ENCODE measurements at regions not wholly inside any gene's neighbourhood (a gene's known extent, or its start where the extent isn't known, plus 50 kb on each side); places are given as distances from the start of the nearest gene placed in this dataset.
"Not testable (repeated sequence)": the region's sequence is repeated elsewhere in the genome, so short reads cannot be mapped to it uniquely, and the experiment has no call there.

DNA sequence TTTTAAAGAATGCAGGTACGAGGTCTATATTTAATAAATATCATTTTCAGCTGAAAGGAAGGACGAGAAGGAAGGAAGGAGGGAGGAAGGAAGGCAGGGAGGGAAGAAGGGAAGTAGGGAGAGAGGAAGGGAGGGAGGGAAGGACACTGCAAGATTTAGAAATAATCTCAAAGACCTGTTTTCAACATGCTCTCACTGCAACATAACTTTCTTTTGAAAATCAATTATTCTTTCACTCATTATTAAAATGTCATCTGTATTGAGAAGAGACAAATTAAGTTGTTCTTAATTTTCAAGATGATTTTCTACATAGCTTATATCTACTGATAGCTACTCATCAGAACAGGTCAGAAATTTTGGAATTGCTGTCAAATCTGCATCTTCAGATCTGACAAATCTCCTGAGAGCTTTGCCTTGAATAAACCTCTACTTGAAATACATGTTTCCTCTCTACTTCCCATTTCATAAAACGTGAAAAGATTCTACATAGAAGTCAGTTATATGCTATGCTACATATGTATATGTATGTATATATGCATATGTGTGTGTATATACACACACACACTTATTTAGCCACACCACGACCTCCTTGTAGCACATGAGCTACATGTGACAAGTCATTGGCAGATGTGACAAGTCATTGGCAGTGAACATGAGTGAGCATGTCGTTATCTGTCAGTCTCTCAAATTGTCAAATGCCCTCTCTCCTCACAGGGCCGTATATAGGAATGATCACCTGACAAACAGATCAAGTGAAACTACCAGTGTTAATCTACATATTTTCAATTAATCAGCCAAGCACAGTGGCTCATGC is 241.6 kb downstream of the LY86 start:
- no peak for DNase-seq
- Histone ChIP-seq H3K27me3 (no peaks in the 10 kb centered on the region), H3K36me3 (no peaks in the 10 kb centered on the region), H3K4me3 (no peak overlapping the region), H3K4me1 (peaks cover 0 to 17% (median 4%) of the 10 kb centered on the region in 4 donors), H3K27ac (no peak overlapping the region), H3K9me3 (no peaks in the 10 kb centered on the region)
- no peak for TF ChIP-seq POLR2A (IDR thresholded peaks at IDR 0.05)
- TF ChIP-seq, protein P1, sequence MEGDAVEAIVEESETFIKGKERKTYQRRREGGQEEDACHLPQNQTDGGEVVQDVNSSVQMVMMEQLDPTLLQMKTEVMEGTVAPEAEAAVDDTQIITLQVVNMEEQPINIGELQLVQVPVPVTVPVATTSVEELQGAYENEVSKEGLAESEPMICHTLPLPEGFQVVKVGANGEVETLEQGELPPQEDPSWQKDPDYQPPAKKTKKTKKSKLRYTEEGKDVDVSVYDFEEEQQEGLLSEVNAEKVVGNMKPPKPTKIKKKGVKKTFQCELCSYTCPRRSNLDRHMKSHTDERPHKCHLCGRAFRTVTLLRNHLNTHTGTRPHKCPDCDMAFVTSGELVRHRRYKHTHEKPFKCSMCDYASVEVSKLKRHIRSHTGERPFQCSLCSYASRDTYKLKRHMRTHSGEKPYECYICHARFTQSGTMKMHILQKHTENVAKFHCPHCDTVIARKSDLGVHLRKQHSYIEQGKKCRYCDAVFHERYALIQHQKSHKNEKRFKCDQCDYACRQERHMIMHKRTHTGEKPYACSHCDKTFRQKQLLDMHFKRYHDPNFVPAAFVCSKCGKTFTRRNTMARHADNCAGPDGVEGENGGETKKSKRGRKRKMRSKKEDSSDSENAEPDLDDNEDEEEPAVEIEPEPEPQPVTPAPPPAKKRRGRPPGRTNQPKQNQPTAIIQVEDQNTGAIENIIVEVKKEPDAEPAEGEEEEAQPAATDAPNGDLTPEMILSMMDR (IDR thresholded peaks at IDR 0.05) = no peak

DNA sequence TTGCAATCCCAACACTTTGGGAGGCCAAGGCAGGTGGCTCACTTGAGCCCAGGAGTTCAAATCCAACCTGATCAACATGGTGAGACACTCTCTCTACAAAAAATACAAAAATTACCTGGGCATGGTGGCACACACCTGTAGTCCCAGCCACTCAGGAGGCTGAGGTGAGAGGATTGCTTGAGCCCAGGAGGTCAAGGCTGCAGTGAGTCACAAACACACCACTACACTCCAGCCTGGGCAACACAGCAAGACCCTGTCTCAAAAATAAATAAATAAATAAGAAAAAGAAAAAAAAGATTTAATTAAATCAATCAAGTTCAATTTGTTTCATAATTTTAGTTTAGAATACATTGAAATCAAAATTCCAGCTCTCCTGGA is 242.2 kb downstream of the LY86 start:
- H3K4me3 ChIP-seq, H3K27ac ChIP-seq, H3K9me3 ChIP-seq, H3K36me3 ChIP-seq, DNase-seq, H3K27me3 ChIP-seq: not testable (repeated sequence)
- H3K4me1 ChIP-seq = peaks cover 0 to 11% (median 4%) of the 10 kb centered on the region in 4 donors

DNA sequence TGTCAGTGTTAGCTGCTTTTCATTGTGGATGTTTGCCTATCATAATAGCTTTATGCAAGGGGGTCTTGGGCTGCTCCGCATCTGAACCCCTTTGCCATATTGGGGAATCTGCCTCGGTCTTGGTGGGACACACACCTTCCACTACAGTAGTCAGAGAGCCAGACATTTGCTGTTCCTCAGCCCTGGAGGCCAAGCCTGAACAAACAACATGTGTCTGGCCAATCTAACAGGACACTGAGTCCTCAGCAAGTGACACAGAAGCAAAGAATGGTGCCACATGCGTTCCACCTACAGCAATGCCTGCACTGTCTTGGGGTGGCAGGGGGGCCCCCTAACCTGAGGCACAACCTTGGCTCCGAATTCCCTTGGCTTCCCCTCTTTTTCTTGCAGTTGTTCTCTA is 243.9 kb downstream of the LY86 start:
- Histone ChIP-seq H3K27ac (no peak overlapping the region), H3K4me3 (no peak overlapping the region), H3K36me3 (no peaks in the 10 kb centered on the region), H3K4me1 (no peaks in the 10 kb centered on the region), H3K27me3 (no peaks in the 10 kb centered on the region), H3K9me3 (no peaks in the 10 kb centered on the region)
- no peak for DNase-seq
- TF ChIP-seq, protein P1 (IDR thresholded peaks at IDR 0.05) = no peak
- TF ChIP-seq POLR2A (IDR thresholded peaks at IDR 0.05) = no peak

DNA sequence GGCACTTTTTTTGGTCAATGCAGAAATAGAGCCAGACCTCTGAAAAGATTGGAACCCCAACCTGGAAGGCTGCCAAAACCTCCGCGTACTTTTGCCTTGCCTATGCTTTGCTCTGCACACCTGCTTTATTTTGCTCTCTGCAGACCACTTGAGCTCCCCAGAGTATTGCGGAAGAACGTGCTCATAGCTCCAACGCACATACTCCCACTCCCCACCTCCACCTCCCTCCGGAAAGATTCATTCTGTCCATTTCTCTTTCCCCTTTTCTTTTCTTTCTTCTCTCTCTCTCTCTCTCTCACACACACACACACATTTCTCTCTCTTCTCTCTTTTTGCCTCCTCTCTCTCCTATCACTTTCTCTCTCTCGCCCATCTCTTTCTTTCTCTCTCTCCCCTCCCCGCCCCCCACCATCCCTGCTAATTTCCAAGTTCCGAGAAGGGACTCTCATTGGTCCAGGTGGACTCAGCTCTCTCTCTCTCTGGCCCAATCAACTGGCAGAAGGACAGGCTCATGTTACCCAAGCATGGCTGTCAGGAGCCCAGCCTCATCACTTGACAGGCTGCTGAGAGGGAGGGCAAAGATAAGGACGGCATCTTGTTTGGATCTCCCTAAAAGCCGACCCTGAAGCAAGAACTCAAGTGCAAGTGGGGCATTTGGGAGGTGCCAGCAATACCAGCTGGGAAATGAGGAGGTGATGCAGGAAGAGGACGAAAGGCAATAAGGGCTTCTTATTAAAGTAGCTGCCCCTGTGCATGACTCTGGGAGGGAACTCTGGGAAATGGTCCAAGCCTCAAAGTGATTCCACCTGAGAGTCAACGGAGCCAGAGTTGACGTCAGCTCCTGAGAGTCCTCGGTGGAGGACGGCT is 246.1 kb downstream of the LY86 start:
- H3K36me3 ChIP-seq = no peaks in the 10 kb centered on the region

DNA sequence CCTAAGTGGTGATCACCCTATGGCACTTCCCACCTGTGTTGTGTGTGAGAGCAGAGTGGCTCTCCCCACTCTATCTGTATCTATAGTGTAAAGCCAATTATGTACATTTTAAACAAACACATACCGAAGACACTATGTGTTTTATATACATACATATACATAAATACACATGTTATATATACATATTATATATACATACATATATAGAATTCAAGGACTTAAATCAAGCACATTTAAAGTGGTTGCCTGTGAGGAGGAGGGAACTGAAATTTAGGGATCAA is 246.6 kb downstream of the LY86 start:
- no peak overlapping the region for H3K4me3 ChIP-seq
- H3K4me1 ChIP-seq = no peaks in the 10 kb centered on the region
- H3K27ac ChIP-seq = no peak overlapping the region
- no peaks in the 10 kb centered on the region for H3K27me3 ChIP-seq
- no peak for DNase-seq
- TF ChIP-seq, protein P1 (IDR thresholded peaks at IDR 0.05) = no peak
- no peak for TF ChIP-seq POLR2A (IDR thresholded peaks at IDR 0.05)
- H3K9me3 ChIP-seq = no peaks in the 10 kb centered on the region
- H3K36me3 ChIP-seq = no peaks in the 10 kb centered on the region

More for the DNA sequence above, 246.1 kb downstream of the LY86 start:
- no peaks in the 10 kb centered on the region for H3K9me3 ChIP-seq
- H3K27ac ChIP-seq = no peak overlapping the region
- H3K4me3 ChIP-seq = no peak overlapping the region
- no peaks in the 10 kb centered on the region for H3K4me1 ChIP-seq
- TF ChIP-seq POLR2A (IDR thresholded peaks at IDR 0.05) = no peak
- TF ChIP-seq, protein P1 (IDR thresholded peaks at IDR 0.05) = no peak
- no peak for DNase-seq
- no peaks in the 10 kb centered on the region for H3K27me3 ChIP-seq
